OCI-LY7 (cell line): ENCODE measurements at regions not wholly inside any gene's neighbourhood (a gene's known extent, or its start where the extent isn't known, plus 50 kb on each side); places are given as distances from the start of the nearest gene placed in this dataset.

Experiments
- EZH2phosphoT487 ChIP-seq: fragments of 200-600 bp; sonication (generic); IDR thresholded peaks from 2 replicates; pipeline ENCODE4 v1.6.1; 2018; ENCODE audit warnings: low read depth, borderline replicate concordance, mild to moderate bottlenecking, mixed run types, antibody characterized with exemption, low read length, moderate library complexity, mixed read lengths
- TF ChIP-seq, protein P1 (sequence below): fragments of 200-600 bp; sonication (generic); conservative IDR thresholded peaks from 2 replicates; pipeline ENCODE4 v1.5.1; 2014; ENCODE audit warnings: mild to moderate bottlenecking, antibody characterized with exemption, low read length, moderate library complexity, mixed read lengths

DNA sequence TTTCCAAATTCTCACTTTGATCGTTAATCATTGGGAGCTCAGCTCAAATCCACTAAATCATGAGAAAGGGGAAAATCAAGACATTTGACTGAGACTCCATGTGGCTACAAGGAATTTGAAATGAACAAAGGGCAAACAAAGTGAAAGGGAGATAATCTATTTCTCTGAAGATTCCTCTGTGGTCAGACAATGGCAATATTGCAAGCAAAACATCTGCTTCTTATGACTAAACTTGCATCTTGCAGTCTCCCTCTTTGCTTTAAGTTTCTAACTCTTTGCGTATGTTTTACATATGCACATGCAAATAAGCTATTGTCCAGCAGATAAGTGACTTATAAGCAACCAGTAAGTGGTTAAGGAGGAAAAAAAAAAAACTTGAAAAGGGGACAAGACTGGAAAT, 299.1 kb upstream of the NXPH2 start:
- no peak for TF ChIP-seq EZH2phosphoT487
- TF ChIP-seq, protein P1, sequence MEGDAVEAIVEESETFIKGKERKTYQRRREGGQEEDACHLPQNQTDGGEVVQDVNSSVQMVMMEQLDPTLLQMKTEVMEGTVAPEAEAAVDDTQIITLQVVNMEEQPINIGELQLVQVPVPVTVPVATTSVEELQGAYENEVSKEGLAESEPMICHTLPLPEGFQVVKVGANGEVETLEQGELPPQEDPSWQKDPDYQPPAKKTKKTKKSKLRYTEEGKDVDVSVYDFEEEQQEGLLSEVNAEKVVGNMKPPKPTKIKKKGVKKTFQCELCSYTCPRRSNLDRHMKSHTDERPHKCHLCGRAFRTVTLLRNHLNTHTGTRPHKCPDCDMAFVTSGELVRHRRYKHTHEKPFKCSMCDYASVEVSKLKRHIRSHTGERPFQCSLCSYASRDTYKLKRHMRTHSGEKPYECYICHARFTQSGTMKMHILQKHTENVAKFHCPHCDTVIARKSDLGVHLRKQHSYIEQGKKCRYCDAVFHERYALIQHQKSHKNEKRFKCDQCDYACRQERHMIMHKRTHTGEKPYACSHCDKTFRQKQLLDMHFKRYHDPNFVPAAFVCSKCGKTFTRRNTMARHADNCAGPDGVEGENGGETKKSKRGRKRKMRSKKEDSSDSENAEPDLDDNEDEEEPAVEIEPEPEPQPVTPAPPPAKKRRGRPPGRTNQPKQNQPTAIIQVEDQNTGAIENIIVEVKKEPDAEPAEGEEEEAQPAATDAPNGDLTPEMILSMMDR: no peak
